HEK293T (cell line): ENCODE measurements at regions not wholly inside any gene's neighbourhood (a gene's known extent, or its start where the extent isn't known, plus 50 kb on each side); places are given as distances from the start of the nearest gene placed in this dataset.

Source experiments
- BHLHE40 ChIP-seq: fragments of 450-650 bp; IDR thresholded peaks from 2 replicates; pipeline ENCODE4 v1.6.1; 2016; ENCODE audit warnings: mild to moderate bottlenecking, moderate library complexity, borderline replicate concordance
- ELF4 ChIP-seq: fragments of 450-650 bp; IDR thresholded peaks from 2 replicates; pipeline ENCODE4 v1.6.1; 2017; ENCODE audit warnings: antibody characterized with exemption
- FOXA1 ChIP-seq: fragments of 450-650 bp; IDR thresholded peaks from 2 replicates; pipeline ENCODE4 v1.6.1; 2016; ENCODE audit warnings: mild to moderate bottlenecking
- FOXM1 ChIP-seq: fragments of 450-650 bp; IDR thresholded peaks from 2 replicates; pipeline ENCODE4 v1.6.1; 2017; ENCODE audit warnings: mild to moderate bottlenecking, borderline replicate concordance
- PKNOX1 ChIP-seq: fragments of 450-650 bp; IDR thresholded peaks from 2 replicates; pipeline ENCODE4 v1.6.1; 2016
- ZNF384 ChIP-seq: fragments of 450-650 bp; IDR thresholded peaks from 2 replicates; pipeline ENCODE4 v1.6.1; 2016

- TF ChIP-seq ZNF384 (no peak), ELF4 (no peak), PKNOX1 (peak; percentile 59; the same call in 1 of the 2 replicates), FOXA1 (no peak), BHLHE40 (no peak), FOXM1 (no peak)
Observed at GRCh38 chr13:90773681-90774080, 573.8 kb upstream of the MIR17HG start.
